ENCODE measurements at regions not wholly inside any gene's neighbourhood (a gene's known extent, or its start where the extent isn't known, plus 50 kb on each side); places are given as distances from the start of the nearest gene placed in this dataset.

DNA sequence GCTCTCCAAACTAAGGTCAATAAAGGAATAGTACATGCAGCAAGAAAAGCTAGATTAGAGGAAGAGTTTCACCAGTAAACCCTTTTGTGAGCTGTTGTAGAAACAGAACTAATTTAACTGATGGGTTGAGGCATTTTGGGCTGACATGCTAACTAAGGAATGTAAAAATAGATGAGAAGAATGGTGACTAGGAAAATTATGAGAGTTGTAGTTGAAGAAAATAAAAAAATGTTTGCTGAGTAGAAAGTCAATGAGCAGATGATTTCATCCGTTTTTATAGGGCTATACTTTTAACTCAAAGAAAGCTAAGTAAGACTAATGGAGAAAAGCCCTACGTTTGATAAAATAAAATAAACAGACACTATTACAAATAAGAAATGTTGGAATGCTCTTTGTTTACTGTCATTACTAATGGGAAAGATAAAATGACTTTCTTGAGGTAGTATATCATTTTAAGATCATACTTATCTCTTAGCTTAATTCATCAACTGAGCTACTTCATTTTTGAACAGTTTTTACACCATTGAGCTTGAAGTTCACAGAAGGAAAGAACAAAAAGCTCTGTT lies 209.4 kb upstream of the DPH6 start:
- TF ChIP-seq EZH2 (IDR thresholded peaks at IDR 0.05; ENCODE audit: borderline replicate concordance, insufficient read depth, low read length, poor library complexity, severe bottlenecking) (no peak), MXI1 (conservative IDR thresholded peaks at IDR 0.05; ENCODE audit: poor library complexity, severe bottlenecking) (no peak), POLR2AphosphoS5 (IDR thresholded peaks at IDR 0.05) (no peak)
- TF ChIP-seq, protein P1, sequence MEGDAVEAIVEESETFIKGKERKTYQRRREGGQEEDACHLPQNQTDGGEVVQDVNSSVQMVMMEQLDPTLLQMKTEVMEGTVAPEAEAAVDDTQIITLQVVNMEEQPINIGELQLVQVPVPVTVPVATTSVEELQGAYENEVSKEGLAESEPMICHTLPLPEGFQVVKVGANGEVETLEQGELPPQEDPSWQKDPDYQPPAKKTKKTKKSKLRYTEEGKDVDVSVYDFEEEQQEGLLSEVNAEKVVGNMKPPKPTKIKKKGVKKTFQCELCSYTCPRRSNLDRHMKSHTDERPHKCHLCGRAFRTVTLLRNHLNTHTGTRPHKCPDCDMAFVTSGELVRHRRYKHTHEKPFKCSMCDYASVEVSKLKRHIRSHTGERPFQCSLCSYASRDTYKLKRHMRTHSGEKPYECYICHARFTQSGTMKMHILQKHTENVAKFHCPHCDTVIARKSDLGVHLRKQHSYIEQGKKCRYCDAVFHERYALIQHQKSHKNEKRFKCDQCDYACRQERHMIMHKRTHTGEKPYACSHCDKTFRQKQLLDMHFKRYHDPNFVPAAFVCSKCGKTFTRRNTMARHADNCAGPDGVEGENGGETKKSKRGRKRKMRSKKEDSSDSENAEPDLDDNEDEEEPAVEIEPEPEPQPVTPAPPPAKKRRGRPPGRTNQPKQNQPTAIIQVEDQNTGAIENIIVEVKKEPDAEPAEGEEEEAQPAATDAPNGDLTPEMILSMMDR (IDR thresholded peaks at IDR 0.05; ENCODE audit: poor library complexity, severe bottlenecking) = no peak

Data from neural cell (in vitro differentiated cells).